ENCODE measurements at regions not wholly inside any gene's neighbourhood (a gene's known extent, or its start where the extent isn't known, plus 50 kb on each side); places are given as distances from the start of the nearest gene placed in this dataset.

DNA sequence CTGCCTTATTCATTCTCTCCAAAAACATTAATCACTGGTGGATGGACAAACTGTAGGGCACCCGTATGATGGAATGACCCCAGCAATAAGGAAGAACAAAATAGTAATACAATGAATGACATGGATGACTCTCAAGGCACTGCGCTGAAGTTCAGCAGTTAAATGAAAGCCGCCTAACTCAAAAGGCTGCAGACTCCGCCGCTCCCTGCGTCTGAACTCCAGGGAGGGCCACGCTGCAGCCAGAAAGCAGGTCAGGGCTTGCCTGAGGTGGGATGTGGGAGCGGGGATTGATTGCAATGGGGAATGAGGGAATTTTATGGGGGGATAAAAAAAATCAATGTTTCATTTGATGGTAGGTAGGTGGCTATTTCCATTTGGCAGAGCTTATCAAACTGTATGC is 86.5 kb upstream of the LAPTM4A start:
- Mint-ChIP-seq H3K4me3 (no peak overlapping the region), H3K27ac (no peak overlapping the region), H3K27me3 (peaks cover 16% of the 10 kb centered on the region), H3K36me3 (ENCODE audit: low read depth) (no peaks in the 10 kb centered on the region), H3K9me3 (no peaks in the 10 kb centered on the region), H3K4me1 (ENCODE audit: low read depth) (no peaks in the 10 kb centered on the region)
- Histone ChIP-seq H3K36me3 (ENCODE audit: insufficient read depth, low read length) (no peaks in the 10 kb centered on the region), H3K27ac (ENCODE audit: low read depth in 1 of 2, low read length in 2 of 2) (no peak overlapping the region), H3K4me3 (ENCODE audit: low read length) (no peak overlapping the region), H3K9me3 (ENCODE audit: control insufficient read depth in 1 of 2, insufficient read depth in 1 of 2, low read length in 2 of 2) (no peaks in the 10 kb centered on the region), H3K4me1 (ENCODE audit: insufficient read depth, low read length) (no peaks in the 10 kb centered on the region), H3K27me3 (ENCODE audit: control insufficient read depth in 1 of 2, insufficient read depth in 2 of 2, low read length in 2 of 2) (peaks cover 0 to 3% of the 10 kb centered on the region in 2 experiments)
- intact Hi-C loops (cut with DNase I, micrococcal nuclease): no loop called here
- ChIA-PET CTCF (no interaction called here), POLR2A (no interaction called here)
- DNase-seq (no peak), ATAC-seq (ENCODE audit: poor library complexity) (no peak)
- TF ChIP-seq CTCF (IDR thresholded peaks at IDR 0.05): no peak

GRCh38 chr2:20137131-20137571 is 85.7 kb upstream of the LAPTM4A start:
- H3K27me3 Mint-ChIP-seq: peaks cover 23% of the 10 kb centered on the region
- DNase-seq (no peak), ATAC-seq (ENCODE audit: poor library complexity) (no peak)
- no peak overlapping the region for H3K4me3 ChIP-seq (ENCODE audit: low read length)
- no peaks in the 10 kb centered on the region for H3K4me1 ChIP-seq (ENCODE audit: insufficient read depth, low read length)
- ChIA-PET CTCF (no interaction called here), POLR2A (interaction anchor here (0.6 kb wide), 1 partner anchor 9 kb away, joined by 3 read pairs; no protein-coding TSS in a partner anchor)
- intact Hi-C loops (cut with DNase I, micrococcal nuclease): no loop called here
- no peaks in the 10 kb centered on the region for H3K36me3 Mint-ChIP-seq (ENCODE audit: low read depth)
- H3K9me3 Mint-ChIP-seq: no peaks in the 10 kb centered on the region
- TF ChIP-seq CTCF (IDR thresholded peaks at IDR 0.05): no peak
- no peaks in the 10 kb centered on the region for H3K9me3 ChIP-seq (ENCODE audit: control insufficient read depth in 1 of 2, insufficient read depth in 1 of 2, low read length in 2 of 2)
- peaks cover 0 to 3% of the 10 kb centered on the region in 2 experiments for H3K27me3 ChIP-seq (ENCODE audit: control insufficient read depth in 1 of 2, insufficient read depth in 2 of 2, low read length in 2 of 2)
- H3K4me3 Mint-ChIP-seq: no peak overlapping the region
- H3K4me1 Mint-ChIP-seq (ENCODE audit: low read depth): no peaks in the 10 kb centered on the region
- no peak overlapping the region for H3K27ac ChIP-seq (ENCODE audit: low read depth in 1 of 2, low read length in 2 of 2)
- no peaks in the 10 kb centered on the region for H3K36me3 ChIP-seq (ENCODE audit: insufficient read depth, low read length)
- H3K27ac Mint-ChIP-seq: no peak overlapping the region

DNA sequence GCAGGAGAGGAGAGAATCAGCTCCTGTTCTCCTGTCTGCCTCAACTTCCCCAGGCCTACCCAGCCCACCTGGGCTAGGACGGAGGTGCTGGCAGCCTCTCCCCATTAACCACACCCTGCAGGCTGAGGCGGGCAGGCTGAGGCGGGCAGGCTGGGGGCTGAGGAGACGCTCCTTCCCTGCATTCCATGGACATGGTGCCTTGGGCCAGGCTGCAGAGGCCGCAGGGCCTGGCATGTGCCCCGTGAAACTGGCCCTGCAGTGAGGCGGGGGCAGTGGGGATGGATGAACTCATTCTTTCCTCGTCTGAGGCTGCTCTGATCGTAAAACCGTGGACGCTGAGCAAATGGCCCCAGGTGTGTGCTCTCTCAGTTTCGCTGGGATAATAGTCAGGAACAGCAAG is 84.7 kb upstream of the LAPTM4A start:
- ChIA-PET CTCF (interaction anchor here (1.2 kb wide), 1 partner anchor 73 kb away, joined by 3 read pairs; no protein-coding TSS in a partner anchor), POLR2A (interaction anchor here (0.6 to 1.1 kb wide), 2 partner anchors 8 to 146 kb away, joined by 3 read pairs; partner anchors contain the start of gene WDR35)
- no peaks in the 10 kb centered on the region for H3K4me1 Mint-ChIP-seq (ENCODE audit: low read depth)
- H3K27me3 ChIP-seq (ENCODE audit: control insufficient read depth in 1 of 2, insufficient read depth in 2 of 2, low read length in 2 of 2): peaks cover 0 to 3% of the 10 kb centered on the region in 2 experiments
- H3K4me1 ChIP-seq (ENCODE audit: insufficient read depth, low read length): no peaks in the 10 kb centered on the region
- no peak overlapping the region for H3K27ac Mint-ChIP-seq
- no peak overlapping the region for H3K4me3 ChIP-seq (ENCODE audit: low read length)
- intact Hi-C loops (cut with DNase I, micrococcal nuclease): no loop called here
- DNase-seq (no peak), ATAC-seq (ENCODE audit: poor library complexity) (no peak)
- peaks cover 26% of the 10 kb centered on the region for H3K27me3 Mint-ChIP-seq
- H3K9me3 ChIP-seq (ENCODE audit: control insufficient read depth in 1 of 2, insufficient read depth in 1 of 2, low read length in 2 of 2): no peaks in the 10 kb centered on the region
- H3K36me3 Mint-ChIP-seq (ENCODE audit: low read depth): no peaks in the 10 kb centered on the region
- no peak overlapping the region for H3K27ac ChIP-seq (ENCODE audit: low read depth in 1 of 2, low read length in 2 of 2)
- TF ChIP-seq CTCF (IDR thresholded peaks at IDR 0.05): no peak
- H3K4me3 Mint-ChIP-seq: no peak overlapping the region
- no peaks in the 10 kb centered on the region for H3K36me3 ChIP-seq (ENCODE audit: insufficient read depth, low read length)
- no peaks in the 10 kb centered on the region for H3K9me3 Mint-ChIP-seq

All from CD4-positive, alpha-beta T cell (primary cell).